Fibroblast of pulmonary artery (primary cell): ENCODE measurements at regions not wholly inside any gene's neighbourhood (a gene's known extent, or its start where the extent isn't known, plus 50 kb on each side); places are given as distances from the start of the nearest gene placed in this dataset.
A peak's percentile ranks its signal among the peaks of the same experiment; 100 is the strongest.

Experiments used
- DNase-seq: peaks from one replicate; pipeline ENCODE4 v3.0.0-alpha.2; 2010; ENCODE audit warnings: low read depth
- H3K4me3 ChIP-seq: replicated peaks from 2 replicates; pipeline ENCODE4 v1.5.1; 2011; ENCODE audit warnings: low read depth, mild to moderate bottlenecking, control low read depth, low read length, moderate library complexity
- TF ChIP-seq, protein P1 (sequence below): IDR thresholded peaks from 2 replicates; pipeline ENCODE4 v1.5.1; 2011; ENCODE audit warnings: mild to moderate bottlenecking, control low read depth, low read length, inconsistent platforms; ENCODE audit errors: missing control alignments

DNA sequence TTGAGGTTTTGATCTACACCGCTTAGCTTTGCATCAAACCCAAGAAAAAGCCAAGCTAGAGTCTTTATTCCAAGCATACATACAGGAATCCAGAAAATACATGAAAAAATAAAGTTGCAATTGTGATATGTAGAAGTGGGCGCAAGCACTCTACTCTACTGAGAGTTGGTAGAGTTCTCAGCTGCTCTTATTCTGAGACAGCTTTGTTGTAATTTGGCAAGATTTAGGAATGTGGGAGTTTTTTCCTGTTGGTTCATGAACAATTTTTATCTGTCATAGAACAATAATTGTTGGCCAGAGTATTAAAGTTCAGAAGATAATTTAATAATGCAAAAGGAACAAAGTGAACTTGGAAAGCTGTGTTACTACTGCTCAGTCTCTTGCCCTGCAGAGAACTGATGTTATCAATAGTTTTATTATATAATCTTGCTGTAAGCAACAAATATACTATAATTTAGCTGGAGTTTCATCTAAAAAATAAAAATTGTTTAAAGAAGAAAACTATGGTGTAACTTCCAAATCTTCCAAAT, 302.0 kb upstream of the RND3 start:
- no peak overlapping the region for H3K4me3 ChIP-seq
- TF ChIP-seq, protein P1, sequence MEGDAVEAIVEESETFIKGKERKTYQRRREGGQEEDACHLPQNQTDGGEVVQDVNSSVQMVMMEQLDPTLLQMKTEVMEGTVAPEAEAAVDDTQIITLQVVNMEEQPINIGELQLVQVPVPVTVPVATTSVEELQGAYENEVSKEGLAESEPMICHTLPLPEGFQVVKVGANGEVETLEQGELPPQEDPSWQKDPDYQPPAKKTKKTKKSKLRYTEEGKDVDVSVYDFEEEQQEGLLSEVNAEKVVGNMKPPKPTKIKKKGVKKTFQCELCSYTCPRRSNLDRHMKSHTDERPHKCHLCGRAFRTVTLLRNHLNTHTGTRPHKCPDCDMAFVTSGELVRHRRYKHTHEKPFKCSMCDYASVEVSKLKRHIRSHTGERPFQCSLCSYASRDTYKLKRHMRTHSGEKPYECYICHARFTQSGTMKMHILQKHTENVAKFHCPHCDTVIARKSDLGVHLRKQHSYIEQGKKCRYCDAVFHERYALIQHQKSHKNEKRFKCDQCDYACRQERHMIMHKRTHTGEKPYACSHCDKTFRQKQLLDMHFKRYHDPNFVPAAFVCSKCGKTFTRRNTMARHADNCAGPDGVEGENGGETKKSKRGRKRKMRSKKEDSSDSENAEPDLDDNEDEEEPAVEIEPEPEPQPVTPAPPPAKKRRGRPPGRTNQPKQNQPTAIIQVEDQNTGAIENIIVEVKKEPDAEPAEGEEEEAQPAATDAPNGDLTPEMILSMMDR = no peak
- peak; percentile 87 for DNase-seq

DNA sequence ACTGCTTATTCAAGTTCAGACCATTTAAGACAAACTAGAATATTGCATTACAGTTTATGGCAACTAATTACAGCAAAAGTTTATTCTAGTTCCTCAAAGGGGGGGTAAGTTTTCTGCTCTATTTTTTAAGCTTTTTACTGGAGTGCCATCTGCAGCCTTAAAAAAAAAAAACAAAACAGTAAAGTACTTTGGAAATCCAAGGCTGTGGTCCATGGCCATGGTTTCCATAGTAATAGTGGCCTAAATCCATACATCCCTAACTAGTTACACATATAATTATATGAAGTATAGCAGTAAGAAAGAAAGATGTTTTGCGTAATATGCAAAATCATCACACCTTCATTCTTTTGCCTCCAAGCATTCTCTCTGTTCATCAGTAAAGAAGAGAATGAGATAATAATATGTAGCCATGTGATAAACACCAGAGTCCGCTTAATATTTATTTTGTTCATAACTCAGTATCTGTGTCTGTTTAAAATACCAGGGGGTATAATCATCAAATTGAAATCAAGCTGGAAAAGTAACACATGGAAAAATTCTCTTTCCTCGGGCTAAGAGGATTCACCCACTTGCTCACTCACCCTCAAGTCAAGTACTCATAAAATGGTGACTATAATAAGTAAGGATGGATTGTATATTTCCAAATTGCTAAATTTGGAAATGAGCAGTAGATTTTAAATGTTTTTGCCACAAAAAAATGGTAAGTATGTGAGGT, 301.1 kb upstream of the RND3 start:
- TF ChIP-seq, protein P1 = no peak
- H3K4me3 ChIP-seq = no peak overlapping the region
- DNase-seq = no peak

DNA sequence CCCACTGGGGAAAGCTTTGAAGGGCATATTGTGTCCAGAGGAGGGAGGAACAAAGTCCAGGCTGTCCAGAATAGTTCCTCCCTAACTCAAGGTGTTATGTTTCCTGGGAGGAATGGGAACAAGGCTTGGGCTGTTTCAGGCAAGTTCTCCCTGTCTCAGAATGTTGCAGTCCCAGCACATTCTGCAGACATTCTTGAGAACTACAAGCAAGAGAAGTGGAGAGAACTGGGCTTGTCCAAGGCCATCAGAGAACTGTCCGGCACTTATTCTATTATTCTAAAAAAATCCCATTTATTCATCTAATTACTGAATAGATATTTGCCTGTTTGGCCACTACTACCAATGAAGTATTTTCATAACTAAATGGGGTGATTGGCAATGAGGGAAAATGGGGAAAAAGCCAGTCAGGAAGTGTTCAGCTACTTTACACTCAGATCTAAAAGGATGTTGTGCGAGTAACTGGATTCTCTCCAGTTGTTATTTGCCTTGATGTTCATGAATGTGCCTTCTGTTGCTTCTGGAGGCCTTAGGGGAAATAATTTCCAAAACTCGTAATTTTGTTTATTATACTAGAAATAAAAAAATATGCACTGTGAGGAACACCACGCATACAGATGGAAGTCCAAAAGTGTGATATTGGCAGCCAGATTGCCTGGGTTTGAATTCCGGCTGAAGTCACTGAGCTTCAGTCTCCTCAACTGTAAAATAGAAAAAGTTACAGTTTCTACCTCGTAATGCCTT, 300.1 kb upstream of the RND3 start:
- no peak overlapping the region for H3K4me3 ChIP-seq
- DNase-seq = no peak
- TF ChIP-seq, protein P1 = no peak

DNA sequence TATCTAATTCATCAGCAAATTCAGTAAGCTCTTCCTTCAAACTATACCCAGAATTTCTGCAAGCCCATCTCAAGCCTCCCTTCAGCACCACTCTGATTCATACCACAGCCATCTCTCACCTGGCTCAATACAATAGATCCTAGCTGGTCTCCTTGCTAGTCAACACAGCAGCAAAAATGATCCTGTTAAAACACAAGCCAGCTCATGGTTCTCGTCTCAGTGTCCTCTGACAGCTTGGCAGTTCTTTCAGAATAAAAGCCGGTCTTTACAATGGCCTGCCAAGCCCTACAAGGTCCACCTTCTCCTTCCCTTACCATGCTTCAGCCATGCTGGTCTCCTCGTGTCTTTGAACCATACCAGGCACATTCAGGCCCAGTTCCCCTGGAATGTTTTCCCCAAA, 296.9 kb upstream of the RND3 start:
- no peak overlapping the region for H3K4me3 ChIP-seq
- TF ChIP-seq, protein P1 = no peak
- DNase-seq = peak; percentile 19

DNA sequence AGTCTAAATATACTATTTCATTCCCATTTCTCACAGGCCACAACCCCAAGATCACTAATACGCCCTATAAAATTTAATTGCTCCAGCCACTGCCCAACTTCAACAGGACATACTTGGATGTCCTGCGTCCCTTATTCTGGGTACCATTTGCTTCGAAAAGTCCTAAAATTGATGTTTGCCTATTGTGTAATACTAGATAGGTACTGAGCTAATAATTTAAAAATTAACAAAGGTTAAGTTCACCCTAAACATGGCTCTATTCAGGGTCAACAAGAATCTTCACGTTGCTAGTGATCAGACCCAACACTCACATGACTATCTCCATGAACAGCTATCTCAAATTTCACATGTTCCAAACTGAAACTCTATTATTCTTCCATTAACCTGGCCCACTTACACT, 296.4 kb upstream of the RND3 start:
- TF ChIP-seq, protein P1 = no peak
- no peak for DNase-seq
- H3K4me3 ChIP-seq = no peak overlapping the region

DNA sequence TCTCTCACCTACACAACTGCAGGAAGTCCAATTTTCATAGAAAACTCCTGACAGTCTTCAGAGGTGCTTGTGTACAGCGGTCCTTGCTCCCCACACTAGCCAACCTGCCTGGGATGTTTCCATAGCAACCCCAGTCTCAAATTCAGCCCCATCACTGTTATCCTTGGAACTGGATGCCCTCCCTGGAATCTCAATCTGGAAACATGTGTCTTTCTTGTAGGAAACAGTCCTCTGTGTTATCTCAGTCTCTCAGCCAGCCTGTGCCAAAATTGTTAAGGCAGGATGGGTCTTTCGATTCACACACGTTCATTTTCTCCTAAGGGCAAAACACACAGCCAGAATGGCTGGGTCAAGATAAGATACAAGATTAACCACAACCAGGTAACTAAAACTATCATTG, 295.5 kb upstream of the RND3 start:
- DNase-seq = no peak
- H3K4me3 ChIP-seq = no peak overlapping the region
- TF ChIP-seq, protein P1 = no peak
